Iris pigment epithelial cell (primary cell): ENCODE measurements at regions not wholly inside any gene's neighbourhood (a gene's known extent, or its start where the extent isn't known, plus 50 kb on each side); places are given as distances from the start of the nearest gene placed in this dataset.

Experiments used
- DNase-seq: peaks from one replicate; pipeline ENCODE4 v3.0.0-alpha.2; 2011; ENCODE audit warnings: low read depth

DNA sequence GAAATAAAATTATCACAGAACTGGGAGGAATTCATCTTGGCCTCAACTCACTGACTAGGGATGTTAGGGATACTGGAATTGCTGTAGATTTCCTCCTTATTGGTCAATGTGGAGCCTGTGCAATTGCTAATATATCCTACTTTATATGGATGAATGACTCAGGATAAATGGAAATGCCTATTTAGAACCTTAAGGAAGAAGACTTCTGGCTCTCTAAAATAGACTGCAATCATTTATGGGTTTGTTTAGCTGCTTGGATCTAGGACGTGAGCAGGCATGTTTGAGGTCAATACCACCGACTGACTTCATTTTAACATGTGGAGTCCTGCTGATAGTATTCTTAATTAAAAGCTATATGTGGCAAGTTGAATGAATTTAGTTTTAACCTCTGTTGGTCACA lies 1040.1 kb upstream of the LRRN3 start:
- no peak for DNase-seq

GRCh38 chr7:110051372-110051771 lies 1039.6 kb upstream of the LRRN3 start:
- no peak for DNase-seq

DNA sequence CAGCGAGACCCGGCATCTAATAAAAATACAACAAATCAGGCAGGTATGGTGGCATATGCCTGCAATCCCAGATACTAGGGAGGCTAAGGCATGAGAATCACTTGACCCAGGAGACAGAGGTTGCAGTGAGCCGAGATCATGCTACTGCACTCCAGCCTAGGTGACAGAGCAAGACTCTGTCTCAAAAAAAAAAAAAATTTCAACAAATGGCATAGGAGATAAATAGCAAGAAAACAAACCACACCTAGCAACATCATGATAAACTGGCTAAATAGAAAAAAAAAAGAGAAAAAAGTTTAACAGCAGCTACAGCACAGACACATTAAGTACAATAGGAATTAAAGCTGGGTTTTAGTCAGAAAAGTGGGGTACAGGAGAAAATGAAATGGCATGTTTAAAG lies 1034.6 kb upstream of the LRRN3 start:
- DNase-seq = no peak

DNA sequence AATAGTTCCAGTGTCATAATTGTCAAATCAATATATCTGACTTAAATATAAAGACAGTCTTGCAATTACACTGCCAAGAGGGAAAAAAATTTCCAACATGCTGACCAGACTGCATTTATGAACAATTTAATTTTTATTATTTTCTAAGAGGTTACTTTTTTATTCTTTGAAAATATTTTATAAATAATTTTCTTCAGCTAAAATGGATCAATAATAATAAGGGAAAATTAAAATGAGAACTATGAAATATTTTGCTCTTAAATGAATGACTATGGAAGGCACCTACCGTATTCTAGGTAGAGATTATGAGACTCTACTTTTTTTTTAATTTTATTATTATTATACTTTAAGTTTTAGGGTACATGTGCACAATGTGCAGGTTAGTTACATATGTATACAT lies 1032.5 kb upstream of the LRRN3 start:
- DNase-seq = no peak

GRCh38 chr7:110061387-110061786 lies 1029.5 kb upstream of the LRRN3 start:
- DNase-seq = no peak

GRCh38 chr7:110065121-110065520 lies 1025.8 kb upstream of the LRRN3 start:
- DNase-seq = no peak

DNA sequence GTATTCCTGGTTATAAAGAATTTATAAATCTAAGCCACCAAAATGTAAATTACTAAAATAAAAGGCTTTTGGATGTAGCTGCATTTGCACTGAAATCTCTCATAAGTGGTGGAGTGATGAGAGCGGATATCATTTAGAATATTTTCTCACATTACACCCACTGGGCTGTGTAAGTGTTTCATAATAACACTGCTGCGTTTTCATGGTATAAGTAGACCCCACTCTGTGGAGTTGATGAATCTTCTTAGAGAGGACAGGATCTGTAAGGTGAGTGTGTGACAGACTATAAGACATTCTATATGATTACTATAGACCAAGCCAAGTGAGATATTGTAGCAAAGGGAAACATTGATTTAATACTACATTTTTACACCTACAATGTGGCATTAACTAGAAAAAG lies 1024.1 kb upstream of the LRRN3 start:
- DNase-seq = no peak

- no peak for DNase-seq
Measured at GRCh38 chr7:110071192-110071591, 1019.7 kb upstream of the LRRN3 start.

- no peak for DNase-seq
Measured at GRCh38 chr7:110075450-110075849, 1015.5 kb upstream of the LRRN3 start.

DNA sequence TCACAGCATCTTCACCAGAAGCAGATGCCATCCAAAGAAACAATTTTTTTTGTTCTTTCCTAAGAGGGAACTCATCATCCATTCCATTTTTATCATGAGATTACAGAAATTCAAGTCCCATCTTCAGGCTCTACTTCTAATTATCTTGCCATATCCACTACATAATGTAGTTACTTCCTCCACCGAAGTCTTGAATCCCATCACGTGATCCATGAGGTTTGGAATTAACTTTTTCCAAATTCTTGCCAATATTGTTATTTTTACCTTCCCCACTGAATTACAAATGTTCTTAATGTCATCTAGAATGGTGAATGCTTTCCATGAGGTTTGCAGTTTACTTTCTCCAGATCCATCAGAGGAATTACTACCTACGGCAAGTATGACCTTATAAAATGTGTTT lies 1014.7 kb upstream of the LRRN3 start:
- no peak for DNase-seq

DNA sequence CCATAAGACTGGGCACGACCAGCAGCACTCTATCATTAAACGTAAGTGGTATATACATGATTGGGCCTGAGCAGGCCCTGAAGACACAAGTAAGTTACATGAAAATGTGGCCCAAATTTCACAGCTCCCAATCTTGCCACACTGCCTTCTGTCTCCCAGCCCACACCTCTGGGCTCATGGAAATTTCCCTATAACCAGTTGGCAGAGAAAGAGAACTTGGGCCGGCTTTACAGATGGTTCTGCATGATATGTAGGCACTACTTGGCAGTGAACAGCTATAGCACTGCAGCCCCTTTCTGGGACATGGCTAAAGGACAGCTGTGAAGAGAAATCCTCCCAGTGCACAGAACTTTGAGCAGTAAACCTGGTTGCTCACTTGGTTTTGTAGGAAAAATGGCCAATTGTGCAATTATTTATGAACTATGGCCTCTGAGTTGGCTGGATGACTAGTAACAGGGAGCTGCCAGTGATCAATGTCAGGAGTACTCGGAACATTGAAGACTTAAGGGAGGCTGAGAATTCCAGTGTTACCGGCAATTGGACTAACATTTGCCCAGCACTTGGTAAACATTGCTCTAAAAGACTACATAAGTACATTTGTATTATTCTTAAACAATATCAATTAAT lies 1006.6 kb upstream of the LRRN3 start:
- DNase-seq = no peak

- DNase-seq = peak; percentile 40
Measured at GRCh38 chr7:110090110-110090820, 1000.7 kb upstream of the LRRN3 start.

- no peak for DNase-seq
Measured at GRCh38 chr7:110095372-110096052, 995.4 kb upstream of the LRRN3 start.

DNA sequence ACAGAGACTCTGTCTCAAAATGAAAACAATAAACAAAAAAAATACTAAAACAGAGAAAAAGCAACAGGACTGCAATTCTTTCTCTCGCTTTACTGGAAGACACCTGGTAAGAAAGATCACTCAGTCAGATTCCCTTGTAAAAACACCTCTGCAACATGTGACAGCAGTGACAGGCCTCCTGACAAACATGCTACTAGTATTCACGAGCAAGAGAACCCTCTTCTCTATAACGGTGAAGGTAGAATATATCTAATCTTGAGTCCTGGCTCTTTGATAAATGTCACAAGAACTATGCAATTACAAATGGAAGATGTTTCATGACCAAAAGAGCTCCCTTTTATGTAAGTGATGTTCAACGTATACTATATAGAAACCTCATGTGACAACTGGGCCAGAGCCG lies 986.7 kb upstream of the LRRN3 start:
- DNase-seq = no peak

GRCh38 chr7:110105307-110105706 lies 985.6 kb upstream of the LRRN3 start:
- no peak for DNase-seq

- DNase-seq = no peak
Measured at GRCh38 chr7:110105840-110106239, 985.1 kb upstream of the LRRN3 start.

- DNase-seq = peak; percentile 27
Measured at GRCh38 chr7:110119883-110120581, 970.9 kb upstream of the LRRN3 start.

- DNase-seq = no peak
Measured at GRCh38 chr7:110129159-110129558, 961.8 kb upstream of the LRRN3 start.

GRCh38 chr7:110130669-110131068 lies 960.3 kb upstream of the LRRN3 start:
- DNase-seq = peak; percentile 2

DNA sequence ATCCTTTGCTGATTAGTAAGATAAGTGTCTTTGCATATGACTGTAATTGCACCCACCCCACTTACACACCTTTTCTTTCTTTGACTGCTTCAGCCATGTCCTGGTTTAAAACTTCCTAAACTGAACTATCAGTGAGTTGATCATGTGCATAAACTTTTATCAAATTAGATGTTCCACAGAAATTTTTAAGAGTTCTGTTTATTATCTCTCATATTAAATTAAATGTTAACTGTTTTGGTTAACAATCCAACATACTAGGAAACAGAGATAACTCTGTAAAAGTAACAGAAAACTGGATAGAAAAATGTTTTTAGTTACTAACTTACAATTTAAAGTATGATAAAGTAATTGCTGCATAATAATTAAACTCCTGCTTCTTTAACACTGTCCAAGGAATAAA lies 959.6 kb upstream of the LRRN3 start:
- DNase-seq = no peak

GRCh38 chr7:110139056-110139455 lies 951.9 kb upstream of the LRRN3 start:
- DNase-seq = no peak

DNA sequence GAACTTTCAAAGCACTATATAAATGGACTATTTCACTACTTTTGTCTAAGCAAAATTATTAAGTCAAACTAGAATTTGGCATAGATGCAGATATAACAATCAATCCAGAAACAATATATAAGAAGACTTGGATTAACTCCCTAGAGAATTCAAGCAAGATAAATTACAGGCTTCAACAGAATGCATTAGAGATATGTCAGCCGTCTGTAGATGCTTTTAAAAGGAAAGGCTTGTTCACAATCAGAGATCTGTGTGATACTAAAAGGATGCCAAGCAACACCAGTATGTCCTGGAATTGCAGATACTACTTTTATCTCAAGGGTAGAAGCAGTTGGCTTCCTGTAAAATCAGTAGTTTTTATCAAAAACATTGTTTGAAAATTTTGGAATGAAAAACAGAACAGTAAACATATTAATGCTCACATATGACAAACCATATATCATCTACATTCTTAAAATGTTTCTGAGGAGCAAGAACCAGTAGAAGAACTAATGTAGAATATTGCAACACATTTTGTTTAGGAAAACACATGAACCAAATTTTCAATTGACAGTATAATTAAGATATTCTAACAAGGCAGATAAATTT lies 947.9 kb upstream of the LRRN3 start:
- no peak for DNase-seq
